HEK293 (cell line): ENCODE measurements at regions not wholly inside any gene's neighbourhood (a gene's known extent, or its start where the extent isn't known, plus 50 kb on each side); places are given as distances from the start of the nearest gene placed in this dataset.

ENCODE experiments used
- CTCF ChIA-PET: fragments of 350-600 bp; formaldehyde crosslinking; extraction: SDS; loops from one replicate; lab custom pipeline; 2021; ENCODE audit warnings: antibody characterized with exemption; lab: Yijun Ruan, JAX
- POLR2A ChIA-PET: fragments of 300-600 bp; formaldehyde crosslinking; extraction: SDS; loops from one replicate; lab custom pipeline; 2020; ENCODE audit warnings: antibody characterized with exemption, inconsistent platforms; lab: Yijun Ruan, JAX
- H3K27ac ChIP-seq: fragments of 200-500 bp; sonication (Bioruptor generic); 2 replicates; pipeline ENCODE4 v1.5.1; 2014; ENCODE audit warnings: low read depth, low read length, control low read depth, inconsistent platforms; ENCODE audit errors: extremely low read depth
- H3K36me3 ChIP-seq, 2 experiments: fragments of 200-500 bp in 1 of 2; sonication (Bioruptor generic) in 1 of 2; 1 replicate in 1 of 2; 2 replicates in 1 of 2; pipeline ENCODE4 v1.5.1; 2014 to 2017; ENCODE audit warnings: inconsistent platforms in 2 of 2, low read length in 2 of 2; ENCODE audit not compliant: control insufficient read depth in 2 of 2, insufficient read depth in 1 of 2
- H3K4me1 ChIP-seq: fragments of 200-500 bp; sonication (Bioruptor generic); 2 replicates; pipeline ENCODE4 v1.5.1; 2014; ENCODE audit warnings: mild to moderate bottlenecking, low read length, inconsistent platforms; ENCODE audit not compliant: control insufficient read depth, insufficient read depth
- H3K4me3 ChIP-seq: 2 replicates; pipeline ENCODE4 v1.5.1; 2011; ENCODE audit warnings: low read depth, mild to moderate bottlenecking, control low read depth, low read length, moderate library complexity
- H3K9me3 ChIP-seq: fragments of 200-500 bp; sonication (Bioruptor generic); 2 replicates; pipeline ENCODE4 v1.5.1; 2014; ENCODE audit warnings: low read depth, low read length, inconsistent platforms; ENCODE audit not compliant: control insufficient read depth, insufficient read depth
- OSR2 ChIP-seq: fragments of 450-650 bp; formaldehyde crosslinking; IDR thresholded peaks from 2 replicates; pipeline ENCODE4 v1.5.1; 2016; ENCODE audit warnings: missing biosample characterization, missing genetic modification characterization
- SCRT2 ChIP-seq: fragments of 450-650 bp; formaldehyde crosslinking; IDR thresholded peaks from 2 replicates; pipeline ENCODE4 v1.5.1; 2016; ENCODE audit warnings: missing biosample characterization, missing genetic modification characterization
- TCF7L2 ChIP-seq: IDR thresholded peaks from 2 replicates; pipeline ENCODE4 v1.6.1; 2011; ENCODE audit warnings: low read depth, mild to moderate bottlenecking, inconsistent platforms, low read length, moderate library complexity, borderline replicate concordance
- ZBTB8A ChIP-seq: fragments of 450-650 bp; formaldehyde crosslinking; IDR thresholded peaks from 2 replicates; pipeline ENCODE4 v1.5.1; 2016; ENCODE audit warnings: missing biosample characterization, missing genetic modification characterization
- ZNF175 ChIP-seq: fragments of 450-650 bp; formaldehyde crosslinking; IDR thresholded peaks from 2 replicates; pipeline ENCODE4 v1.5.1; 2016; ENCODE audit warnings: missing biosample characterization, missing genetic modification characterization
- ZNF560 ChIP-seq: fragments of 450-650 bp; formaldehyde crosslinking; IDR thresholded peaks from 2 replicates; pipeline ENCODE4 v1.5.1; 2017; ENCODE audit warnings: missing biosample characterization, missing genetic modification characterization, borderline replicate concordance
- ZNF747 ChIP-seq: fragments of 450-650 bp; formaldehyde crosslinking; IDR thresholded peaks from 2 replicates; pipeline ENCODE4 v1.5.1; 2016; ENCODE audit warnings: missing biosample characterization, missing genetic modification characterization
- ZNF776 ChIP-seq: fragments of 450-650 bp; formaldehyde crosslinking; IDR thresholded peaks from 2 replicates; pipeline ENCODE4 v1.5.0; 2017; ENCODE audit warnings: missing biosample characterization, missing genetic modification characterization, borderline replicate concordance
- TF ChIP-seq, protein P1 (sequence below): fragments of 450-650 bp; formaldehyde crosslinking; conservative IDR thresholded peaks from 2 replicates; pipeline ENCODE4 v1.5.1; 2016; ENCODE audit warnings: low read depth, missing biosample characterization, missing genetic modification characterization
- TF ChIP-seq, protein P2 (sequence below): fragments of 450-650 bp; formaldehyde crosslinking; IDR thresholded peaks from 2 replicates; pipeline ENCODE4 v1.5.1; 2017; ENCODE audit warnings: missing biosample characterization, missing genetic modification characterization

DNA sequence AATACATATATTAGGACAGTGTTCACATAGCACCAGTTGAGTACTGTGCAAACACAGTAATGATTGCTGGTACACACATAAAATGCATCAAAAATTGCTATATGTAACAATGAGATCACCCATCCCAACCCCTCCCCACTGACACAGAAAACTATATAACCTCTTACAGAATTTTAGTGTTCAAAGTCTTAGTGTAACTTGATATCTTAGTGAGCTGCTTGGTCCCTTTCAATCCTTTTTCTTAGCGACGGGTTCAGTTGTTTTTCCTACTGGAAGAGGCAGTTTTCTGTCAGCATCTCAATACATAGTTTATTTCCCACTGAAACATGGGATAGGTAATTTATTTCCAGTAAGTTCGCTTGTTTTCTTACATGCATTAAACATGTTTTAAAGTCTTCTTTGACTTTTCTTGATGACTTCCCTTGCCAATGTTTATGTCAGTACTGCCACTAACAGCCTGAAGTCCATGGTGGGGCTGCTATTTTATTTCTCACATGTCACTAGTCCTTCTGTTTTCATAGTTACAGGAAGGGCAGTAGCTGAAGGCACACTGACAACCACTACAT lies 96.4 kb upstream of the FOXC1 start:
- Histone ChIP-seq H3K9me3 (no peaks in the 10 kb centered on the region; the same call in 1 of the 2 replicates), H3K36me3 (no peaks in the 10 kb centered on the region), H3K4me3 (no peak overlapping the region), H3K4me1 (peaks cover 5% of the 10 kb centered on the region; the same call in 1 of the 2 replicates), H3K27ac (no peak overlapping the region)
- ChIA-PET POLR2A (no interaction called here), CTCF (interaction anchor here (0.9 to 4.9 kb wide), 3 partner anchors 11 to 29 kb away, joined by 3 to 25 read pairs (median 3); no protein-coding TSS in a partner anchor)
- TF ChIP-seq OSR2 (tag by site-specific recombination) (no peak), TCF7L2 (0 out of 2 replicates have a peak, but pooled peaks have one; percentile 34)

DNA sequence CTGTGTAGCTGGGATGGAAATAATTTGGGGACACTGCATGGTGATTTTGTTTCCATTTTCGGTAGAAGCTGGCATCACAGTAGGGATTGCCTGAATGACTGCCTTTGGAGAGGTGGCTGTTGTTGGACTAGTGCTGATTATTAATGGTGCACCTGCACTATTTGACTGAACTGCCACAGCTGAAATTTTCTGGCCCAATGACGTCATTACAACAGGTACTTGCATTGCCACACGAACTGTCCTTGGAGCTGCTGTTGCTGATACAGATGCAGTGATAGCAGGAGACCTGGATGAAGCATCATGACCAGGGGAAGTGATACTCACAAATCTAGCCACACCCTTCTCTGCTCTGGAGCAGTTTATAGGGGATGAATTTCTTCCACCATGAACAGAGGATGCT lies 95.6 kb upstream of the FOXC1 start:
- Histone ChIP-seq H3K4me3 (no peak overlapping the region), H3K9me3 (no peaks in the 10 kb centered on the region; the same call in 1 of the 2 replicates), H3K4me1 (peaks cover 5% of the 10 kb centered on the region; the same call in 1 of the 2 replicates), H3K36me3 (no peaks in the 10 kb centered on the region), H3K27ac (no peak overlapping the region)
- ChIA-PET CTCF (interaction anchor here (4.9 kb wide), 1 partner anchor 10 kb away, joined by 25 read pairs; no protein-coding TSS in a partner anchor), POLR2A (no interaction called here)
- TF ChIP-seq SCRT2 (tag by site-specific recombination): 0 out of 2 replicates have a peak, but pooled peaks have one; percentile 35
- TF ChIP-seq, protein P1, sequence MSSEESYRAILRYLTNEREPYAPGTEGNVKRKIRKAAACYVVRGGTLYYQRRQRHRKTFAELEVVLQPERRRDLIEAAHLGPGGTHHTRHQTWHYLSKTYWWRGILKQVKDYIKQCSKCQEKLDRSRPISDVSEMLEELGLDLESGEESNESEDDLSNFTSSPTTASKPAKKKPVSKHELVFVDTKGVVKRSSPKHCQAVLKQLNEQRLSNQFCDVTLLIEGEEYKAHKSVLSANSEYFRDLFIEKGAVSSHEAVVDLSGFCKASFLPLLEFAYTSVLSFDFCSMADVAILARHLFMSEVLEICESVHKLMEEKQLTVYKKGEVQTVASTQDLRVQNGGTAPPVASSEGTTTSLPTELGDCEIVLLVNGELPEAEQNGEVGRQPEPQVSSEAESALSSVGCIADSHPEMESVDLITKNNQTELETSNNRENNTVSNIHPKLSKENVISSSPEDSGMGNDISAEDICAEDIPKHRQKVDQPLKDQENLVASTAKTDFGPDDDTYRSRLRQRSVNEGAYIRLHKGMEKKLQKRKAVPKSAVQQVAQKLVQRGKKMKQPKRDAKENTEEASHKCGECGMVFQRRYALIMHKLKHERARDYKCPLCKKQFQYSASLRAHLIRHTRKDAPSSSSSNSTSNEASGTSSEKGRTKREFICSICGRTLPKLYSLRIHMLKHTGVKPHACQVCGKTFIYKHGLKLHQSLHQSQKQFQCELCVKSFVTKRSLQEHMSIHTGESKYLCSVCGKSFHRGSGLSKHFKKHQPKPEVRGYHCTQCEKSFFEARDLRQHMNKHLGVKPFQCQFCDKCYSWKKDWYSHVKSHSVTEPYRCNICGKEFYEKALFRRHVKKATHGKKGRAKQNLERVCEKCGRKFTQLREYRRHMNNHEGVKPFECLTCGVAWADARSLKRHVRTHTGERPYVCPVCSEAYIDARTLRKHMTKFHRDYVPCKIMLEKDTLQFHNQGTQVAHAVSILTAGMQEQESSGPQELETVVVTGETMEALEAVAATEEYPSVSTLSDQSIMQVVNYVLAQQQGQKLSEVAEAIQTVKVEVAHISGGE (tag by site-specific recombination): no peak

DNA sequence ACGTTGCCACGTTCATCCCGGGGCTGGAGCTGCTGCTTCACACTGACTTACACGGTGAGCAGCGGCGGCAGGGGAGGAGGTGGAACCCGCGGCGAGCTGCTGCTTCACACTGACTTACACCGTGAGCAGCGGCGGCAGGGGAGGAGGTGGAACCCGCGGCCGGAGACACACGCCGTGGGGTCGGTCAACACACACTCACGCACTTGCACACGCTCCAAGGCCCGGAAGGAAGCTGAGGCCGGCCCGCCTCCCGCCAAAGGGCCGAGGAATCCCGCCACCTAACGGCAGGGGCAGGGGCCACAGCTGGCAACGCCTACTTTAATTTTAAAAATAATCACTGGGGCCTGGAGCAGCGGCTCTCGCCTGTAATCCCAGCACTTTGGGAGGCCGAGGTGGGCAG lies 94.4 kb upstream of the FOXC1 start:
- CTCF ChIA-PET: interaction anchor here (0.6 to 4.9 kb wide), 4 partner anchors 9 to 896 kb away, joined by 3 to 25 read pairs (median 4); no protein-coding TSS in a partner anchor
- POLR2A ChIA-PET: no interaction called here
- Histone ChIP-seq H3K9me3 (no peaks in the 10 kb centered on the region), H3K4me1 (peaks cover 5% of the 10 kb centered on the region; the same call in 1 of the 2 replicates), H3K4me3 (no peak overlapping the region), H3K27ac (no peak overlapping the region), H3K36me3 (no peaks in the 10 kb centered on the region)
- TF ChIP-seq ZBTB8A (tag by site-specific recombination) (no peak), ZNF776 (tag by site-specific recombination) (no peak), ZNF560 (tag by site-specific recombination) (no peak)
- TF ChIP-seq, protein P2, sequence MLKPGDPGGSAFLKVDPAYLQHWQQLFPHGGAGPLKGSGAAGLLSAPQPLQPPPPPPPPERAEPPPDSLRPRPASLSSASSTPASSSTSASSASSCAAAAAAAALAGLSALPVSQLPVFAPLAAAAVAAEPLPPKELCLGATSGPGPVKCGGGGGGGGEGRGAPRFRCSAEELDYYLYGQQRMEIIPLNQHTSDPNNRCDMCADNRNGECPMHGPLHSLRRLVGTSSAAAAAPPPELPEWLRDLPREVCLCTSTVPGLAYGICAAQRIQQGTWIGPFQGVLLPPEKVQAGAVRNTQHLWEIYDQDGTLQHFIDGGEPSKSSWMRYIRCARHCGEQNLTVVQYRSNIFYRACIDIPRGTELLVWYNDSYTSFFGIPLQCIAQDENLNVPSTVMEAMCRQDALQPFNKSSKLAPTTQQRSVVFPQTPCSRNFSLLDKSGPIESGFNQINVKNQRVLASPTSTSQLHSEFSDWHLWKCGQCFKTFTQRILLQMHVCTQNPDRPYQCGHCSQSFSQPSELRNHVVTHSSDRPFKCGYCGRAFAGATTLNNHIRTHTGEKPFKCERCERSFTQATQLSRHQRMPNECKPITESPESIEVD (tag by site-specific recombination): no peak

DNA sequence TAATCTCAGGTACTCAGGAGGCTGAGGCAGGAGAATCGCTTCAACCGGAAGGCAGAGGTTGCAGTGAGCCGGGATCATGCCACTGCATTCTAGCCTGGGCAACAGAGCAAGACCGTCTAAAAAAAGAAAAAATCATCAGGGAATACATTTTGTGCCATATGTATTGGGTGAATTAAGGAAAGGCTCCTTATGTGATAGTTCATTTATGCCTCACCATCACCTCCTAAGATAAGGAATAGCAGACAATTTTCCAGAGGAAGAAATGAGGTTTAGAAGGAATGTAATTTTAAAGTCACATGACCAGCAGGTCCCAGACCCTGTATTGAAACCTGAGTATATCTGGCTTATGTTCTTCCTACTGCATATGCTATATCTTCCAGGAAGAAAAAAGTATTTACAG lies 93.9 kb upstream of the FOXC1 start:
- no peak overlapping the region for H3K4me3 ChIP-seq
- no peaks in the 10 kb centered on the region for H3K9me3 ChIP-seq
- H3K36me3 ChIP-seq: no peaks in the 10 kb centered on the region
- H3K4me1 ChIP-seq: peaks cover 5% of the 10 kb centered on the region; the same call in 1 of the 2 replicates
- CTCF ChIA-PET: interaction anchor here (0.6 kb wide), 1 partner anchor 896 kb away, joined by 4 read pairs; no protein-coding TSS in a partner anchor
- no peak overlapping the region for H3K27ac ChIP-seq
- TF ChIP-seq ZNF747 (tag by site-specific recombination) (no peak), ZNF175 (peak; percentile 78; the same call in 1 of the 2 replicates)
- POLR2A ChIA-PET: no interaction called here
